ENCODE measurements at regions not wholly inside any gene's neighbourhood (a gene's known extent, or its start where the extent isn't known, plus 50 kb on each side); places are given as distances from the start of the nearest gene placed in this dataset.

- Mint-ChIP-seq H3K9me3 (no peaks in the 10 kb centered on the region), H3K36me3 (ENCODE audit: low read depth) (no peaks in the 10 kb centered on the region), H3K4me1 (peaks cover 9% of the 10 kb centered on the region), H3K27me3 (ENCODE audit: low read depth) (no peaks in the 10 kb centered on the region), H3K27ac (ENCODE audit: unreplicated experiment) (no peak overlapping the region), H3K4me3 (no peak overlapping the region)
- no peak for DNase-seq (ENCODE audit: low read depth, low spot score)
- no peak for TF ChIP-seq CTCF (conservative IDR thresholded peaks at IDR 0.05)
These were observed 77.0 kb upstream of the STAC start for GRCh38 chr3:36303286-36303685.

- no peak for TF ChIP-seq CTCF (conservative IDR thresholded peaks at IDR 0.05)
- Mint-ChIP-seq H3K36me3 (ENCODE audit: low read depth) (no peaks in the 10 kb centered on the region), H3K27ac (ENCODE audit: unreplicated experiment) (no peak overlapping the region), H3K4me1 (peaks cover 9% of the 10 kb centered on the region), H3K9me3 (no peaks in the 10 kb centered on the region), H3K27me3 (ENCODE audit: low read depth) (no peaks in the 10 kb centered on the region), H3K4me3 (no peak overlapping the region)
- no peak for DNase-seq (ENCODE audit: low read depth, low spot score)
These were observed 74.3 kb upstream of the STAC start for GRCh38 chr3:36305929-36306520.

GRCh38 chr3:36309092-36309491 lies 71.2 kb upstream of the STAC start:
- TF ChIP-seq CTCF (conservative IDR thresholded peaks at IDR 0.05), result no peak
- H3K27me3 Mint-ChIP-seq (ENCODE audit: low read depth), result no peaks in the 10 kb centered on the region
- H3K27ac Mint-ChIP-seq (ENCODE audit: unreplicated experiment), result no peak overlapping the region
- no peaks in the 10 kb centered on the region for H3K9me3 Mint-ChIP-seq
- no peak for DNase-seq (ENCODE audit: low read depth, low spot score)
- no peak overlapping the region for H3K4me3 Mint-ChIP-seq
- no peaks in the 10 kb centered on the region for H3K4me1 Mint-ChIP-seq
- no peaks in the 10 kb centered on the region for H3K36me3 Mint-ChIP-seq (ENCODE audit: low read depth)

GRCh38 chr3:36312351-36312750 lies 68.0 kb upstream of the STAC start:
- no peak overlapping the region for H3K4me3 Mint-ChIP-seq
- TF ChIP-seq CTCF (conservative IDR thresholded peaks at IDR 0.05), result no peak
- H3K9me3 Mint-ChIP-seq, result no peaks in the 10 kb centered on the region
- DNase-seq (ENCODE audit: low read depth, low spot score), result no peak
- H3K36me3 Mint-ChIP-seq (ENCODE audit: low read depth), result no peaks in the 10 kb centered on the region
- no peaks in the 10 kb centered on the region for H3K27me3 Mint-ChIP-seq (ENCODE audit: low read depth)
- H3K27ac Mint-ChIP-seq (ENCODE audit: unreplicated experiment), result no peak overlapping the region
- no peaks in the 10 kb centered on the region for H3K4me1 Mint-ChIP-seq

- H3K36me3 Mint-ChIP-seq (ENCODE audit: low read depth), result peaks cover 3% of the 10 kb centered on the region
- H3K27me3 Mint-ChIP-seq (ENCODE audit: low read depth), result peaks cover 5% of the 10 kb centered on the region
- no peaks in the 10 kb centered on the region for H3K4me1 Mint-ChIP-seq
- no peak for DNase-seq (ENCODE audit: low read depth, low spot score)
- no peak overlapping the region for H3K27ac Mint-ChIP-seq (ENCODE audit: unreplicated experiment)
- no peak for TF ChIP-seq CTCF (conservative IDR thresholded peaks at IDR 0.05)
- peaks cover 2% of the 10 kb centered on the region for H3K9me3 Mint-ChIP-seq
- H3K4me3 Mint-ChIP-seq, result no peak overlapping the region
These were observed 62.4 kb upstream of the STAC start for GRCh38 chr3:36317915-36318314.

All from neural crest cell (in vitro differentiated cells).